ENCODE measurements at regions not wholly inside any gene's neighbourhood (a gene's known extent, or its start where the extent isn't known, plus 50 kb on each side); places are given as distances from the start of the nearest gene placed in this dataset.

DNA sequence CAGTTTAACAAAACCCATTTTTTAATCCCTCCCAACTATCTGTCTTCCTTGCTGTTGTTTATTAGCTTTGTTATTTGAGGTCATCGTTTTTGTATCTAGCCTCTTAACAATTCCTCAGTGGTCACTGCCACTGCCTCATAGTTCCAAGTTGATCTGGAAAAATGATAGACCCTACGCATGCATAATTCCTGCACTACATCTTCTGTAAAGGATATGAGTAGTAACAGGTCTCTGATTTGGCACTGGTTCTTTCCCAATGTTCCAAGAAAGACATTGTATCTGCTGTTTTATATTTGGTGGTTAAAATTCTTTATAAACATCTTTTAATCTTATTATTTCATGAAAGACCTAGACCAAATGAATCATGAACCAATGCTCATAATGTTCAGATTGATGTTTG is 166.6 kb downstream of the ZNF330 start:
- TF ChIP-seq, protein P1, sequence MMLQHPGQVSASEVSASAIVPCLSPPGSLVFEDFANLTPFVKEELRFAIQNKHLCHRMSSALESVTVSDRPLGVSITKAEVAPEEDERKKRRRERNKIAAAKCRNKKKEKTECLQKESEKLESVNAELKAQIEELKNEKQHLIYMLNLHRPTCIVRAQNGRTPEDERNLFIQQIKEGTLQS (CRISPR knock-in tag; conservative IDR thresholded peaks at IDR 0.05): no peak
- TF ChIP-seq, protein P2, sequence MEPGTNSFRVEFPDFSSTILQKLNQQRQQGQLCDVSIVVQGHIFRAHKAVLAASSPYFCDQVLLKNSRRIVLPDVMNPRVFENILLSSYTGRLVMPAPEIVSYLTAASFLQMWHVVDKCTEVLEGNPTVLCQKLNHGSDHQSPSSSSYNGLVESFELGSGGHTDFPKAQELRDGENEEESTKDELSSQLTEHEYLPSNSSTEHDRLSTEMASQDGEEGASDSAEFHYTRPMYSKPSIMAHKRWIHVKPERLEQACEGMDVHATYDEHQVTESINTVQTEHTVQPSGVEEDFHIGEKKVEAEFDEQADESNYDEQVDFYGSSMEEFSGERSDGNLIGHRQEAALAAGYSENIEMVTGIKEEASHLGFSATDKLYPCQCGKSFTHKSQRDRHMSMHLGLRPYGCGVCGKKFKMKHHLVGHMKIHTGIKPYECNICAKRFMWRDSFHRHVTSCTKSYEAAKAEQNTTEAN (CRISPR knock-in tag; IDR thresholded peaks at IDR 0.05): no peak
- TF ChIP-seq, protein P3, sequence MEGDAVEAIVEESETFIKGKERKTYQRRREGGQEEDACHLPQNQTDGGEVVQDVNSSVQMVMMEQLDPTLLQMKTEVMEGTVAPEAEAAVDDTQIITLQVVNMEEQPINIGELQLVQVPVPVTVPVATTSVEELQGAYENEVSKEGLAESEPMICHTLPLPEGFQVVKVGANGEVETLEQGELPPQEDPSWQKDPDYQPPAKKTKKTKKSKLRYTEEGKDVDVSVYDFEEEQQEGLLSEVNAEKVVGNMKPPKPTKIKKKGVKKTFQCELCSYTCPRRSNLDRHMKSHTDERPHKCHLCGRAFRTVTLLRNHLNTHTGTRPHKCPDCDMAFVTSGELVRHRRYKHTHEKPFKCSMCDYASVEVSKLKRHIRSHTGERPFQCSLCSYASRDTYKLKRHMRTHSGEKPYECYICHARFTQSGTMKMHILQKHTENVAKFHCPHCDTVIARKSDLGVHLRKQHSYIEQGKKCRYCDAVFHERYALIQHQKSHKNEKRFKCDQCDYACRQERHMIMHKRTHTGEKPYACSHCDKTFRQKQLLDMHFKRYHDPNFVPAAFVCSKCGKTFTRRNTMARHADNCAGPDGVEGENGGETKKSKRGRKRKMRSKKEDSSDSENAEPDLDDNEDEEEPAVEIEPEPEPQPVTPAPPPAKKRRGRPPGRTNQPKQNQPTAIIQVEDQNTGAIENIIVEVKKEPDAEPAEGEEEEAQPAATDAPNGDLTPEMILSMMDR (IDR thresholded peaks at IDR 0.05): no peak
- TF ChIP-seq RELA (CRISPR knock-in tag; IDR thresholded peaks at IDR 0.05; ENCODE audit: borderline replicate concordance): no peak
- TF ChIP-seq, protein P4, sequence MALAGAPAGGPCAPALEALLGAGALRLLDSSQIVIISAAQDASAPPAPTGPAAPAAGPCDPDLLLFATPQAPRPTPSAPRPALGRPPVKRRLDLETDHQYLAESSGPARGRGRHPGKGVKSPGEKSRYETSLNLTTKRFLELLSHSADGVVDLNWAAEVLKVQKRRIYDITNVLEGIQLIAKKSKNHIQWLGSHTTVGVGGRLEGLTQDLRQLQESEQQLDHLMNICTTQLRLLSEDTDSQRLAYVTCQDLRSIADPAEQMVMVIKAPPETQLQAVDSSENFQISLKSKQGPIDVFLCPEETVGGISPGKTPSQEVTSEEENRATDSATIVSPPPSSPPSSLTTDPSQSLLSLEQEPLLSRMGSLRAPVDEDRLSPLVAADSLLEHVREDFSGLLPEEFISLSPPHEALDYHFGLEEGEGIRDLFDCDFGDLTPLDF (CRISPR knock-in tag; IDR thresholded peaks at IDR 0.05): no peak
- TF ChIP-seq TEAD1 (CRISPR knock-in tag; IDR thresholded peaks at IDR 0.05): no peak
- TF ChIP-seq ZBTB21 (CRISPR knock-in tag; IDR thresholded peaks at IDR 0.05; ENCODE audit: borderline replicate concordance): no peak
- TF ChIP-seq FOXJ3 (CRISPR knock-in tag; IDR thresholded peaks at IDR 0.05; ENCODE audit: borderline replicate concordance): no peak
- TF ChIP-seq, protein P5, sequence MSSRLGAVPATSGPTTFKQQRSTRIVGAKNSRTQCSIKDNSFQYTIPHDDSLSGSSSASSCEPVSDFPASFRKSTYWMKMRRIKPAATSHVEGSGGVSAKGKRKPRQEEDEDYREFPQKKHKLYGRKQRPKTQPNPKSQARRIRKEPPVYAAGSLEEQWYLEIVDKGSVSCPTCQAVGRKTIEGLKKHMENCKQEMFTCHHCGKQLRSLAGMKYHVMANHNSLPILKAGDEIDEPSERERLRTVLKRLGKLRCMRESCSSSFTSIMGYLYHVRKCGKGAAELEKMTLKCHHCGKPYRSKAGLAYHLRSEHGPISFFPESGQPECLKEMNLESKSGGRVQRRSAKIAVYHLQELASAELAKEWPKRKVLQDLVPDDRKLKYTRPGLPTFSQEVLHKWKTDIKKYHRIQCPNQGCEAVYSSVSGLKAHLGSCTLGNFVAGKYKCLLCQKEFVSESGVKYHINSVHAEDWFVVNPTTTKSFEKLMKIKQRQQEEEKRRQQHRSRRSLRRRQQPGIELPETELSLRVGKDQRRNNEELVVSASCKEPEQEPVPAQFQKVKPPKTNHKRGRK (CRISPR knock-in tag; IDR thresholded peaks at IDR 0.05; ENCODE audit: borderline replicate concordance): no peak
- no peak for TF ChIP-seq NR3C1 (CRISPR knock-in tag; conservative IDR thresholded peaks at IDR 0.05; ENCODE audit: low read depth)
- TF ChIP-seq, protein P6, sequence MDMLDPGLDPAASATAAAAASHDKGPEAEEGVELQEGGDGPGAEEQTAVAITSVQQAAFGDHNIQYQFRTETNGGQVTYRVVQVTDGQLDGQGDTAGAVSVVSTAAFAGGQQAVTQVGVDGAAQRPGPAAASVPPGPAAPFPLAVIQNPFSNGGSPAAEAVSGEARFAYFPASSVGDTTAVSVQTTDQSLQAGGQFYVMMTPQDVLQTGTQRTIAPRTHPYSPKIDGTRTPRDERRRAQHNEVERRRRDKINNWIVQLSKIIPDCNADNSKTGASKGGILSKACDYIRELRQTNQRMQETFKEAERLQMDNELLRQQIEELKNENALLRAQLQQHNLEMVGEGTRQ (CRISPR knock-in tag; IDR thresholded peaks at IDR 0.05): no peak
- TF ChIP-seq, protein P7, sequence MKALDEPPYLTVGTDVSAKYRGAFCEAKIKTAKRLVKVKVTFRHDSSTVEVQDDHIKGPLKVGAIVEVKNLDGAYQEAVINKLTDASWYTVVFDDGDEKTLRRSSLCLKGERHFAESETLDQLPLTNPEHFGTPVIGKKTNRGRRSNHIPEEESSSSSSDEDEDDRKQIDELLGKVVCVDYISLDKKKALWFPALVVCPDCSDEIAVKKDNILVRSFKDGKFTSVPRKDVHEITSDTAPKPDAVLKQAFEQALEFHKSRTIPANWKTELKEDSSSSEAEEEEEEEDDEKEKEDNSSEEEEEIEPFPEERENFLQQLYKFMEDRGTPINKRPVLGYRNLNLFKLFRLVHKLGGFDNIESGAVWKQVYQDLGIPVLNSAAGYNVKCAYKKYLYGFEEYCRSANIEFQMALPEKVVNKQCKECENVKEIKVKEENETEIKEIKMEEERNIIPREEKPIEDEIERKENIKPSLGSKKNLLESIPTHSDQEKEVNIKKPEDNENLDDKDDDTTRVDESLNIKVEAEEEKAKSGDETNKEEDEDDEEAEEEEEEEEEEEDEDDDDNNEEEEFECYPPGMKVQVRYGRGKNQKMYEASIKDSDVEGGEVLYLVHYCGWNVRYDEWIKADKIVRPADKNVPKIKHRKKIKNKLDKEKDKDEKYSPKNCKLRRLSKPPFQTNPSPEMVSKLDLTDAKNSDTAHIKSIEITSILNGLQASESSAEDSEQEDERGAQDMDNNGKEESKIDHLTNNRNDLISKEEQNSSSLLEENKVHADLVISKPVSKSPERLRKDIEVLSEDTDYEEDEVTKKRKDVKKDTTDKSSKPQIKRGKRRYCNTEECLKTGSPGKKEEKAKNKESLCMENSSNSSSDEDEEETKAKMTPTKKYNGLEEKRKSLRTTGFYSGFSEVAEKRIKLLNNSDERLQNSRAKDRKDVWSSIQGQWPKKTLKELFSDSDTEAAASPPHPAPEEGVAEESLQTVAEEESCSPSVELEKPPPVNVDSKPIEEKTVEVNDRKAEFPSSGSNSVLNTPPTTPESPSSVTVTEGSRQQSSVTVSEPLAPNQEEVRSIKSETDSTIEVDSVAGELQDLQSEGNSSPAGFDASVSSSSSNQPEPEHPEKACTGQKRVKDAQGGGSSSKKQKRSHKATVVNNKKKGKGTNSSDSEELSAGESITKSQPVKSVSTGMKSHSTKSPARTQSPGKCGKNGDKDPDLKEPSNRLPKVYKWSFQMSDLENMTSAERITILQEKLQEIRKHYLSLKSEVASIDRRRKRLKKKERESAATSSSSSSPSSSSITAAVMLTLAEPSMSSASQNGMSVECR (CRISPR knock-in tag; IDR thresholded peaks at IDR 0.05; ENCODE audit: borderline replicate concordance): no peak
- TF ChIP-seq RORB (CRISPR knock-in tag; IDR thresholded peaks at IDR 0.05): no peak
- TF ChIP-seq KAT7 (CRISPR knock-in tag; IDR thresholded peaks at IDR 0.05; ENCODE audit: borderline replicate concordance): no peak

Data from WTC11 (cell line).